K562 (cell line): ENCODE measurements at regions not wholly inside any gene's neighbourhood (a gene's known extent, or its start where the extent isn't known, plus 50 kb on each side); places are given as distances from the start of the nearest gene placed in this dataset.

Experiments
- ATAC-seq: fragments of 200-7000 bp; cut with Tn5 transposase; 3 replicates; pipeline ENCODE4 v1.9.1; 2020; ENCODE audit warnings: moderate library complexity
- BruUV-seq: library from RNA; stranded (reverse); fragments of 400-500 nt; replicated peaks from 2 replicates; lab custom pipeline; 2021; lab: Mats Ljungman, UMichigan
- CTCF ChIA-PET: fragments of 300-600 bp; formaldehyde crosslinking; extraction: SDS; loops from one replicate; lab custom pipeline; 2021; ENCODE audit warnings: low intra/inter-chr PET ratio; lab: Yijun Ruan, JAX
- POLR2A ChIA-PET: fragments of 300-600, 350-650 bp; sonication (Branson Sonifier 250); formaldehyde crosslinking; extraction: SDS; loops from one replicate; lab custom pipeline; 2021; ENCODE audit warnings: antibody characterized with exemption, inconsistent platforms; lab: Yijun Ruan, JAX
- DNase-seq, 4 experiments: peaks; one replicate each; pipeline versions ENCODE4 v3.0.0 to v3.0.0-alpha.2; 2011 to 2018; ENCODE audit warnings: low spot score in 3 of 4, mixed read lengths in 3 of 4; ENCODE audit errors: extremely low read depth in 1 of 4
- FAIRE-seq: peaks from 2 replicates; lab custom pipeline; 2011; peaks lifted over from hg19 to GRCh38; lab: Jason Lieb, UNC
- H2AFZ ChIP-seq: 2 replicates; pipeline ENCODE4 v1.6.0; 2011; ENCODE audit warnings: low read depth, low read length, control low read depth, inconsistent platforms
- H3K27ac ChIP-seq: fragments of 200-600 bp; 3 replicates; pipeline ENCODE4 v1.8.0; 2011; ENCODE audit warnings: low read depth, mild to moderate bottlenecking, control low read depth, inconsistent platforms, low read length, moderate library complexity, mixed read lengths; ENCODE audit errors: extremely low read depth
- H3K27me3 ChIP-seq, 2 experiments: fragments of 300-600 bp in 1 of 2; 2 replicates in 1 of 2; 3 replicates in 1 of 2; pipeline versions ENCODE4 v1.6.0 to v1.8.0; 2011; ENCODE audit warnings: inconsistent platforms in 2 of 2, low read length in 2 of 2, mild to moderate bottlenecking in 1 of 2, mixed read lengths in 1 of 2, moderate library complexity in 1 of 2; ENCODE audit not compliant: control insufficient read depth in 2 of 2, insufficient read depth in 2 of 2
- H3K36me3 ChIP-seq: fragments of 300-600 bp; 3 replicates; pipeline ENCODE4 v1.8.0; 2011; ENCODE audit warnings: mild to moderate bottlenecking, low read length, inconsistent platforms; ENCODE audit not compliant: control insufficient read depth, insufficient read depth
- H3K4me1 ChIP-seq, 2 experiments: fragments of 200-600 bp in 1 of 2; replicated peaks in 1 of 2; 2 replicates in 1 of 2; 3 replicates in 1 of 2; pipeline versions ENCODE4 v1.5.1 to v1.8.0; 2011; ENCODE audit warnings: inconsistent platforms in 2 of 2, low read length in 2 of 2, mild to moderate bottlenecking in 1 of 2, mixed read lengths in 1 of 2, moderate library complexity in 1 of 2; ENCODE audit not compliant: control insufficient read depth in 2 of 2, insufficient read depth in 2 of 2
- H3K4me2 ChIP-seq: 2 replicates; pipeline ENCODE4 v1.6.1; 2011; ENCODE audit warnings: low read length, control low read depth, inconsistent platforms, mixed read lengths; ENCODE audit not compliant: insufficient read depth
- H3K4me3 ChIP-seq: fragments of 200-600 bp; sonication (generic), shearing (Covaris generic); 2 replicates; pipeline ENCODE4 v1.5.1; 2016; ENCODE audit warnings: control low read depth, inconsistent platforms
- H3K79me2 ChIP-seq: fragments of 200-600 bp; 3 replicates; pipeline ENCODE4 v1.8.0; 2011; ENCODE audit warnings: low read length, inconsistent platforms; ENCODE audit not compliant: control insufficient read depth, insufficient read depth
- H3K9ac ChIP-seq, 2 experiments: 2 replicates each; pipeline versions ENCODE4 v1.6.0 to v1.6.1; 2011; ENCODE audit warnings: low read depth in 2 of 2, low read length in 2 of 2, control low read depth in 1 of 2, inconsistent platforms in 1 of 2, mild to moderate bottlenecking in 1 of 2, mixed read lengths in 1 of 2; ENCODE audit not compliant: insufficient read depth in 1 of 2
- H3K9me1 ChIP-seq: one replicate; pipeline ENCODE4 v1.6.0; 2011; ENCODE audit warnings: inconsistent platforms, mild to moderate bottlenecking, low read length, moderate library complexity; ENCODE audit not compliant: control insufficient read depth, insufficient read depth
- H3K9me3 ChIP-seq: replicated peaks from 2 replicates; pipeline ENCODE4 v1.5.1; 2011; ENCODE audit warnings: low read depth, low read length, inconsistent platforms; ENCODE audit not compliant: control insufficient read depth, insufficient read depth
- H4K20me1 ChIP-seq: replicated peaks from 2 replicates; pipeline ENCODE4 v1.6.1; 2011; ENCODE audit warnings: low read length, inconsistent platforms, mixed read lengths; ENCODE audit not compliant: control insufficient read depth, insufficient read depth
- KAT8 ChIP-seq: fragments of 450-650 bp; IDR thresholded peaks from 2 replicates; pipeline ENCODE4 v1.6.1; 2016; ENCODE audit warnings: low read depth, mild to moderate bottlenecking
- TCFL5 ChIP-seq: fragments of 250-450 bp; sonication (Bioruptor Pico); conservative IDR thresholded peaks from 2 replicates; pipeline ENCODE4 v1.6.1; 2021; ENCODE audit warnings: mild to moderate bottlenecking, moderate library complexity, matching md5 sums
- ZBTB5 ChIP-seq: fragments of 450-650 bp; IDR thresholded peaks from 2 replicates; pipeline ENCODE4 v1.6.1; 2017; ENCODE audit warnings: antibody characterized with exemption
- ZNF551 ChIP-seq: fragments of 250-450 bp; sonication (Bioruptor Pico); IDR thresholded peaks from 2 replicates; pipeline ENCODE4 v1.5.0; 2021; ENCODE audit warnings: mild to moderate bottlenecking, moderate library complexity
- WGBS: fragments of 100-300 bp; shearing (Covaris generic); methylation state at CpG from one replicate; pipeline ENCODE4 v1.1.6; 2016; ENCODE audit warnings: low coverage, mixed read lengths; ENCODE audit not compliant: insufficient coverage; ENCODE audit errors: missing lambda C conversion rate; 5-methylcytosine and 5-hydroxymethylcytosine counted together
- in situ Hi-C: fragments of 300-500 bp; cut with MboI; formaldehyde crosslinking; loops from 4 replicates; pipeline ENCODE4 v1.15.0; 2018; ENCODE audit warnings: inconsistent platforms, mixed read lengths
- intact Hi-C: fragments of 100-400 bp; cut with micrococcal nuclease; formaldehyde crosslinking; loops from 2 replicates; pipeline ENCODE4 v1.14.2; 2022
- TF ChIP-seq, protein P1 (sequence below): fragments of 450-650 bp; IDR thresholded peaks from 2 replicates; pipeline ENCODE4 v1.6.1; 2016; ENCODE audit warnings: low read depth, mild to moderate bottlenecking, moderate library complexity
- TF ChIP-seq, protein P2 (sequence below): sonication (generic); formaldehyde crosslinking; IDR thresholded peaks from 2 replicates; pipeline ENCODE4 v1.4.0; 2020; ENCODE audit warnings: mild to moderate bottlenecking, missing genetic modification reagents
- TF ChIP-seq, protein P3 (sequence below), 2 experiments: fragments of 450-650 bp in 1 of 2; sonication (generic) in 1 of 2; formaldehyde crosslinking in 1 of 2; IDR thresholded peaks in 1 of 2; conservative IDR thresholded peaks in 1 of 2; 2 replicates each; pipeline versions ENCODE4 v1.6.1 to v1.8.1; 2016 to 2023; ENCODE audit warnings: mild to moderate bottlenecking in 2 of 2, moderate library complexity in 2 of 2, inconsistent platforms in 1 of 2, missing genetic modification reagents in 1 of 2

- no peaks in the 10 kb centered on the region for H3K36me3 ChIP-seq
- H3K9ac ChIP-seq = no peak overlapping the region
- H4K20me1 ChIP-seq = no peaks in the 10 kb centered on the region
- H2AFZ ChIP-seq = no peak overlapping the region
- H3K4me3 ChIP-seq = no peak overlapping the region
- no peak for FAIRE-seq
- H3K9me3 ChIP-seq = no peaks in the 10 kb centered on the region
- POLR2A ChIA-PET = no interaction called here
- no peaks in the 10 kb centered on the region for H3K79me2 ChIP-seq
- TF ChIP-seq, protein P1, sequence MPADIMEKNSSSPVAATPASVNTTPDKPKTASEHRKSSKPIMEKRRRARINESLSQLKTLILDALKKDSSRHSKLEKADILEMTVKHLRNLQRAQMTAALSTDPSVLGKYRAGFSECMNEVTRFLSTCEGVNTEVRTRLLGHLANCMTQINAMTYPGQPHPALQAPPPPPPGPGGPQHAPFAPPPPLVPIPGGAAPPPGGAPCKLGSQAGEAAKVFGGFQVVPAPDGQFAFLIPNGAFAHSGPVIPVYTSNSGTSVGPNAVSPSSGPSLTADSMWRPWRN = no peak
- TF ChIP-seq ZBTB5 (no peak), KAT8 (no peak), TCFL5 (CRISPR knock-in tag) (no peak), ZNF551 (CRISPR knock-in tag) (no peak)
- TF ChIP-seq, protein P2, sequence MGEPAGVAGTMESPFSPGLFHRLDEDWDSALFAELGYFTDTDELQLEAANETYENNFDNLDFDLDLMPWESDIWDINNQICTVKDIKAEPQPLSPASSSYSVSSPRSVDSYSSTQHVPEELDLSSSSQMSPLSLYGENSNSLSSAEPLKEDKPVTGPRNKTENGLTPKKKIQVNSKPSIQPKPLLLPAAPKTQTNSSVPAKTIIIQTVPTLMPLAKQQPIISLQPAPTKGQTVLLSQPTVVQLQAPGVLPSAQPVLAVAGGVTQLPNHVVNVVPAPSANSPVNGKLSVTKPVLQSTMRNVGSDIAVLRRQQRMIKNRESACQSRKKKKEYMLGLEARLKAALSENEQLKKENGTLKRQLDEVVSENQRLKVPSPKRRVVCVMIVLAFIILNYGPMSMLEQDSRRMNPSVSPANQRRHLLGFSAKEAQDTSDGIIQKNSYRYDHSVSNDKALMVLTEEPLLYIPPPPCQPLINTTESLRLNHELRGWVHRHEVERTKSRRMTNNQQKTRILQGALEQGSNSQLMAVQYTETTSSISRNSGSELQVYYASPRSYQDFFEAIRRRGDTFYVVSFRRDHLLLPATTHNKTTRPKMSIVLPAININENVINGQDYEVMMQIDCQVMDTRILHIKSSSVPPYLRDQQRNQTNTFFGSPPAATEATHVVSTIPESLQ (CRISPR knock-in tag) = no peak
- TF ChIP-seq, protein P3, sequence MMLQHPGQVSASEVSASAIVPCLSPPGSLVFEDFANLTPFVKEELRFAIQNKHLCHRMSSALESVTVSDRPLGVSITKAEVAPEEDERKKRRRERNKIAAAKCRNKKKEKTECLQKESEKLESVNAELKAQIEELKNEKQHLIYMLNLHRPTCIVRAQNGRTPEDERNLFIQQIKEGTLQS (IDR thresholded peaks at IDR 0.05) = no peak
- TF ChIP-seq, protein P3 (CRISPR knock-in tag; conservative IDR thresholded peaks at IDR 0.05) = no peak
- TF ChIP-seq, all 486 proteins: peak for 0
- H3K4me1 ChIP-seq = no peaks in the 10 kb centered on the region
- intact Hi-C loops = no loop called here
- in situ Hi-C loops = no loop called here
- H3K27ac ChIP-seq = no peak overlapping the region
- H3K27me3 ChIP-seq = peaks cover 0 to 8% of the 10 kb centered on the region in 2 experiments; a peak in 3 of 5 replicates
- no peaks in the 10 kb centered on the region for H3K9me1 ChIP-seq
- CTCF ChIA-PET = no interaction called here
- ATAC-seq = no peak
- WGBS = 0% methylated on average over 2 of the region's 2 CpGs
- no peak for DNase-seq
- H3K4me2 ChIP-seq = no peak overlapping the region
- no TSS peak for BruUV-seq
These were observed 271.0 kb downstream of the TNS1 start for GRCh38 chr2:217731805-217732204.
